ENCODE measurements at regions not wholly inside any gene's neighbourhood (a gene's known extent, or its start where the extent isn't known, plus 50 kb on each side); places are given as distances from the start of the nearest gene placed in this dataset.

GRCh38 chr4:153112041-153112441 lies 92.2 kb upstream of the TRIM2 start:
- no peak for TF ChIP-seq EZH2phosphoT487 (IDR thresholded peaks at IDR 0.05; ENCODE audit: borderline replicate concordance, low read depth, low read length)
- TF ChIP-seq, protein P1, sequence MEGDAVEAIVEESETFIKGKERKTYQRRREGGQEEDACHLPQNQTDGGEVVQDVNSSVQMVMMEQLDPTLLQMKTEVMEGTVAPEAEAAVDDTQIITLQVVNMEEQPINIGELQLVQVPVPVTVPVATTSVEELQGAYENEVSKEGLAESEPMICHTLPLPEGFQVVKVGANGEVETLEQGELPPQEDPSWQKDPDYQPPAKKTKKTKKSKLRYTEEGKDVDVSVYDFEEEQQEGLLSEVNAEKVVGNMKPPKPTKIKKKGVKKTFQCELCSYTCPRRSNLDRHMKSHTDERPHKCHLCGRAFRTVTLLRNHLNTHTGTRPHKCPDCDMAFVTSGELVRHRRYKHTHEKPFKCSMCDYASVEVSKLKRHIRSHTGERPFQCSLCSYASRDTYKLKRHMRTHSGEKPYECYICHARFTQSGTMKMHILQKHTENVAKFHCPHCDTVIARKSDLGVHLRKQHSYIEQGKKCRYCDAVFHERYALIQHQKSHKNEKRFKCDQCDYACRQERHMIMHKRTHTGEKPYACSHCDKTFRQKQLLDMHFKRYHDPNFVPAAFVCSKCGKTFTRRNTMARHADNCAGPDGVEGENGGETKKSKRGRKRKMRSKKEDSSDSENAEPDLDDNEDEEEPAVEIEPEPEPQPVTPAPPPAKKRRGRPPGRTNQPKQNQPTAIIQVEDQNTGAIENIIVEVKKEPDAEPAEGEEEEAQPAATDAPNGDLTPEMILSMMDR (conservative IDR thresholded peaks at IDR 0.05; ENCODE audit: low read length): no peak

Data from OCI-LY7 (cell line).